Midbrain (tissue), 1 donor: ENCODE measurements at regions not wholly inside any gene's neighbourhood (a gene's known extent, or its start where the extent isn't known, plus 50 kb on each side); places are given as distances from the start of the nearest gene placed in this dataset.
"Not testable (repeated sequence)": the region's sequence is repeated elsewhere in the genome, so short reads cannot be mapped to it uniquely, and the experiment has no call there.

Experiments
- DNase-seq: peaks from one replicate; lab custom pipeline; 2025; lab: John Stamatoyannopoulos, UW

GRCh38 chr21:22164912-22165311 is 1166.7 kb downstream of the NCAM2 start:
- DNase-seq, result no peak

- DNase-seq, result no peak
These were observed 1176.5 kb downstream of the NCAM2 start for GRCh38 chr21:22174746-22175145.

GRCh38 chr21:22189278-22189677 is 1191.1 kb downstream of the NCAM2 start:
- DNase-seq, result no peak

GRCh38 chr21:22191581-22191980 is 1193.4 kb downstream of the NCAM2 start:
- no peak for DNase-seq

- DNase-seq, result no peak
These were observed 1194.6 kb downstream of the NCAM2 start for GRCh38 chr21:22192766-22193165.

- DNase-seq, result not testable (repeated sequence)
These were observed 1196.8 kb downstream of the NCAM2 start for GRCh38 chr21:22194986-22195385.

GRCh38 chr21:22200378-22201092 is 1202.3 kb downstream of the NCAM2 start:
- no peak for DNase-seq

- no peak for DNase-seq
These were observed 1202.9 kb downstream of the NCAM2 start for GRCh38 chr21:22201126-22201525.

GRCh38 chr21:22201669-22202068 is 1203.5 kb downstream of the NCAM2 start:
- no peak for DNase-seq

GRCh38 chr21:22209304-22209700 is 1211.1 kb downstream of the NCAM2 start:
- DNase-seq, result no peak

GRCh38 chr21:22211943-22212342 is 1213.7 kb downstream of the NCAM2 start:
- DNase-seq, result no peak

- DNase-seq, result no peak
These were observed 1225.2 kb downstream of the NCAM2 start for GRCh38 chr21:22223385-22223784.

- DNase-seq, result no peak
These were observed 1226.1 kb downstream of the NCAM2 start for GRCh38 chr21:22224261-22224660.

- DNase-seq, result no peak
These were observed 1227.1 kb downstream of the NCAM2 start for GRCh38 chr21:22225299-22225698.

- DNase-seq, result no peak
These were observed 1232.8 kb downstream of the NCAM2 start for GRCh38 chr21:22231013-22231412.

- no peak for DNase-seq
These were observed 1237.8 kb downstream of the NCAM2 start for GRCh38 chr21:22235866-22236590.

GRCh38 chr21:22244516-22244915 is 1246.3 kb downstream of the NCAM2 start:
- no peak for DNase-seq

GRCh38 chr21:22250355-22250754 is 1252.1 kb downstream of the NCAM2 start:
- DNase-seq, result no peak

- no peak for DNase-seq
These were observed 1255.6 kb downstream of the NCAM2 start for GRCh38 chr21:22253761-22254160.

- no peak for DNase-seq
These were observed 1260.6 kb downstream of the NCAM2 start for GRCh38 chr21:22258821-22259220.

- DNase-seq, result no peak
These were observed 1262.1 kb downstream of the NCAM2 start for GRCh38 chr21:22260274-22260673.

GRCh38 chr21:22263890-22264289 is 1265.7 kb downstream of the NCAM2 start:
- no peak for DNase-seq

- no peak for DNase-seq
These were observed 1279.1 kb downstream of the NCAM2 start for GRCh38 chr21:22277341-22277740.

- DNase-seq, result no peak
These were observed 1280.2 kb downstream of the NCAM2 start for GRCh38 chr21:22278366-22278765.
